ENCODE measurements at regions not wholly inside any gene's neighbourhood (a gene's known extent, or its start where the extent isn't known, plus 50 kb on each side); places are given as distances from the start of the nearest gene placed in this dataset.
"Not testable (repeated sequence)": the region's sequence is repeated elsewhere in the genome, so short reads cannot be mapped to it uniquely, and the experiment has no call there.

- Histone ChIP-seq H3K27me3 (ENCODE audit: control insufficient read depth in 2 of 2, insufficient read depth in 2 of 2, low read length in 2 of 2) (no peaks in the 10 kb centered on the region), H3K9ac (ENCODE audit: low read depth in 1 of 2, low read length in 2 of 2) (no peak overlapping the region), H3K9me3 (ENCODE audit: control insufficient read depth in 2 of 2, low read length in 2 of 2) (no peaks in the 10 kb centered on the region), H3K4me3 (ENCODE audit: low read length in 2 of 2) (no peak overlapping the region), H3K4me1 (ENCODE audit: control insufficient read depth in 2 of 2, insufficient read depth in 2 of 2, low read length in 2 of 2) (no peaks in the 10 kb centered on the region), H3K27ac (ENCODE audit: low read depth in 2 of 2, low read length in 2 of 2) (no peak overlapping the region), H3K36me3 (ENCODE audit: control insufficient read depth in 2 of 2, insufficient read depth in 2 of 2, low read length in 2 of 2) (no peaks in the 10 kb centered on the region)
Observed at GRCh38 chr12:127785986-127786590, 480.9 kb upstream of the TMEM132C start.

- Histone ChIP-seq H3K36me3 (ENCODE audit: control insufficient read depth in 2 of 2, insufficient read depth in 2 of 2, low read length in 2 of 2) (no peaks in the 10 kb centered on the region), H3K9me3 (ENCODE audit: control insufficient read depth in 2 of 2, low read length in 2 of 2) (no peaks in the 10 kb centered on the region), H3K9ac (ENCODE audit: low read depth in 1 of 2, low read length in 2 of 2) (no peak overlapping the region), H3K27ac (ENCODE audit: low read depth in 2 of 2, low read length in 2 of 2) (no peak overlapping the region), H3K27me3 (ENCODE audit: control insufficient read depth in 2 of 2, insufficient read depth in 2 of 2, low read length in 2 of 2) (no peaks in the 10 kb centered on the region), H3K4me1 (ENCODE audit: control insufficient read depth in 2 of 2, insufficient read depth in 2 of 2, low read length in 2 of 2) (no peaks in the 10 kb centered on the region), H3K4me3 (ENCODE audit: low read length in 2 of 2) (no peak overlapping the region)
Observed at GRCh38 chr12:127787544-127787943, 479.4 kb upstream of the TMEM132C start.

- Histone ChIP-seq H3K27ac (ENCODE audit: low read depth in 2 of 2, low read length in 2 of 2) (no peak overlapping the region), H3K4me1 (ENCODE audit: control insufficient read depth in 2 of 2, insufficient read depth in 2 of 2, low read length in 2 of 2) (no peaks in the 10 kb centered on the region), H3K4me3 (ENCODE audit: low read length in 2 of 2) (no peak overlapping the region), H3K9me3 (ENCODE audit: control insufficient read depth in 2 of 2, low read length in 2 of 2) (no peaks in the 10 kb centered on the region), H3K36me3 (ENCODE audit: control insufficient read depth in 2 of 2, insufficient read depth in 2 of 2, low read length in 2 of 2) (no peaks in the 10 kb centered on the region), H3K9ac (ENCODE audit: low read depth in 1 of 2, low read length in 2 of 2) (no peak overlapping the region), H3K27me3 (ENCODE audit: control insufficient read depth in 2 of 2, insufficient read depth in 2 of 2, low read length in 2 of 2) (no peaks in the 10 kb centered on the region)
Observed at GRCh38 chr12:127790376-127790775, 476.6 kb upstream of the TMEM132C start.

GRCh38 chr12:127791217-127791616, 475.8 kb upstream of the TMEM132C start:
- H3K4me1 ChIP-seq (ENCODE audit: control insufficient read depth in 2 of 2, insufficient read depth in 2 of 2, low read length in 2 of 2): no peaks in the 10 kb centered on the region
- H3K9ac ChIP-seq (ENCODE audit: low read depth in 1 of 2, low read length in 2 of 2): no peak overlapping the region
- no peaks in the 10 kb centered on the region for H3K9me3 ChIP-seq (ENCODE audit: control insufficient read depth in 2 of 2, low read length in 2 of 2)
- H3K27ac ChIP-seq (ENCODE audit: low read depth in 2 of 2, low read length in 2 of 2): no peak overlapping the region
- H3K4me3 ChIP-seq (ENCODE audit: low read length in 2 of 2): no peak overlapping the region
- H3K36me3 ChIP-seq (ENCODE audit: control insufficient read depth in 2 of 2, insufficient read depth in 2 of 2, low read length in 2 of 2): no peaks in the 10 kb centered on the region
- no peaks in the 10 kb centered on the region for H3K27me3 ChIP-seq (ENCODE audit: control insufficient read depth in 2 of 2, insufficient read depth in 2 of 2, low read length in 2 of 2)

- Histone ChIP-seq H3K4me3 (ENCODE audit: low read length in 2 of 2) (no peak overlapping the region), H3K27me3 (ENCODE audit: control insufficient read depth in 2 of 2, insufficient read depth in 2 of 2, low read length in 2 of 2) (no peaks in the 10 kb centered on the region), H3K27ac (ENCODE audit: low read depth in 2 of 2, low read length in 2 of 2) (no peak overlapping the region), H3K9ac (ENCODE audit: low read depth in 1 of 2, low read length in 2 of 2) (no peak overlapping the region), H3K4me1 (ENCODE audit: control insufficient read depth in 2 of 2, insufficient read depth in 2 of 2, low read length in 2 of 2) (no peaks in the 10 kb centered on the region), H3K9me3 (ENCODE audit: control insufficient read depth in 2 of 2, low read length in 2 of 2) (no peaks in the 10 kb centered on the region), H3K36me3 (ENCODE audit: control insufficient read depth in 2 of 2, insufficient read depth in 2 of 2, low read length in 2 of 2) (no peaks in the 10 kb centered on the region)
Observed at GRCh38 chr12:127797918-127798317, 469.1 kb upstream of the TMEM132C start.

GRCh38 chr12:127802271-127802670, 464.7 kb upstream of the TMEM132C start:
- Histone ChIP-seq H3K27me3 (ENCODE audit: control insufficient read depth in 2 of 2, insufficient read depth in 2 of 2, low read length in 2 of 2) (no peaks in the 10 kb centered on the region), H3K4me3 (ENCODE audit: low read length in 2 of 2) (no peak overlapping the region), H3K27ac (ENCODE audit: low read depth in 2 of 2, low read length in 2 of 2) (no peak overlapping the region), H3K9me3 (ENCODE audit: control insufficient read depth in 2 of 2, low read length in 2 of 2) (no peaks in the 10 kb centered on the region), H3K4me1 (ENCODE audit: control insufficient read depth in 2 of 2, insufficient read depth in 2 of 2, low read length in 2 of 2) (no peaks in the 10 kb centered on the region), H3K9ac (ENCODE audit: low read depth in 1 of 2, low read length in 2 of 2) (no peak overlapping the region), H3K36me3 (ENCODE audit: control insufficient read depth in 2 of 2, insufficient read depth in 2 of 2, low read length in 2 of 2) (no peaks in the 10 kb centered on the region)

GRCh38 chr12:127803545-127803944, 463.4 kb upstream of the TMEM132C start:
- no peak overlapping the region for H3K27ac ChIP-seq (ENCODE audit: low read depth in 2 of 2, low read length in 2 of 2)
- H3K9me3 ChIP-seq (ENCODE audit: control insufficient read depth in 2 of 2, low read length in 2 of 2): no peaks in the 10 kb centered on the region
- H3K36me3 ChIP-seq (ENCODE audit: control insufficient read depth in 2 of 2, insufficient read depth in 2 of 2, low read length in 2 of 2): no peaks in the 10 kb centered on the region
- no peaks in the 10 kb centered on the region for H3K27me3 ChIP-seq (ENCODE audit: control insufficient read depth in 2 of 2, insufficient read depth in 2 of 2, low read length in 2 of 2)
- no peak overlapping the region for H3K9ac ChIP-seq (ENCODE audit: low read depth in 1 of 2, low read length in 2 of 2)
- H3K4me1 ChIP-seq (ENCODE audit: control insufficient read depth in 2 of 2, insufficient read depth in 2 of 2, low read length in 2 of 2): no peaks in the 10 kb centered on the region
- H3K4me3 ChIP-seq (ENCODE audit: low read length in 2 of 2): no peak overlapping the region

- no peaks in the 10 kb centered on the region for H3K4me1 ChIP-seq (ENCODE audit: control insufficient read depth in 2 of 2, insufficient read depth in 2 of 2, low read length in 2 of 2)
- H3K36me3 ChIP-seq (ENCODE audit: control insufficient read depth in 2 of 2, insufficient read depth in 2 of 2, low read length in 2 of 2): no peaks in the 10 kb centered on the region
- no peaks in the 10 kb centered on the region for H3K27me3 ChIP-seq (ENCODE audit: control insufficient read depth in 2 of 2, insufficient read depth in 2 of 2, low read length in 2 of 2)
- H3K27ac ChIP-seq (ENCODE audit: low read depth in 2 of 2, low read length in 2 of 2): no peak overlapping the region
- no peak overlapping the region for H3K9ac ChIP-seq (ENCODE audit: low read depth in 1 of 2, low read length in 2 of 2)
- H3K9me3 ChIP-seq (ENCODE audit: control insufficient read depth in 2 of 2, low read length in 2 of 2): no peaks in the 10 kb centered on the region
- H3K4me3 ChIP-seq (ENCODE audit: low read length in 2 of 2): no peak overlapping the region
Observed at GRCh38 chr12:127809275-127809674, 457.7 kb upstream of the TMEM132C start.

- H3K9me3 ChIP-seq (ENCODE audit: control insufficient read depth in 2 of 2, low read length in 2 of 2): no peaks in the 10 kb centered on the region
- H3K27me3 ChIP-seq (ENCODE audit: control insufficient read depth in 2 of 2, insufficient read depth in 2 of 2, low read length in 2 of 2): no peaks in the 10 kb centered on the region
- H3K4me1 ChIP-seq (ENCODE audit: control insufficient read depth in 2 of 2, insufficient read depth in 2 of 2, low read length in 2 of 2): no peaks in the 10 kb centered on the region
- H3K4me3 ChIP-seq (ENCODE audit: low read length in 2 of 2): no peak overlapping the region
- H3K9ac ChIP-seq (ENCODE audit: low read depth in 1 of 2, low read length in 2 of 2): no peak overlapping the region
- H3K27ac ChIP-seq (ENCODE audit: low read depth in 2 of 2, low read length in 2 of 2): no peak overlapping the region
- no peaks in the 10 kb centered on the region for H3K36me3 ChIP-seq (ENCODE audit: control insufficient read depth in 2 of 2, insufficient read depth in 2 of 2, low read length in 2 of 2)
Observed at GRCh38 chr12:127810041-127810440, 456.9 kb upstream of the TMEM132C start.

GRCh38 chr12:127810459-127810858, 456.5 kb upstream of the TMEM132C start:
- not testable (repeated sequence) for H3K27me3 ChIP-seq (ENCODE audit: control insufficient read depth in 2 of 2, insufficient read depth in 2 of 2, low read length in 2 of 2); H3K27ac ChIP-seq (ENCODE audit: low read depth in 2 of 2, low read length in 2 of 2); H3K36me3 ChIP-seq (ENCODE audit: control insufficient read depth in 2 of 2, insufficient read depth in 2 of 2, low read length in 2 of 2); H3K4me1 ChIP-seq (ENCODE audit: control insufficient read depth in 2 of 2, insufficient read depth in 2 of 2, low read length in 2 of 2); H3K4me3 ChIP-seq (ENCODE audit: low read length in 2 of 2); H3K9ac ChIP-seq (ENCODE audit: low read depth in 1 of 2, low read length in 2 of 2); H3K9me3 ChIP-seq (ENCODE audit: control insufficient read depth in 2 of 2, low read length in 2 of 2)

- Histone ChIP-seq H3K9ac (ENCODE audit: low read depth in 1 of 2, low read length in 2 of 2) (no peak overlapping the region), H3K4me1 (ENCODE audit: control insufficient read depth in 2 of 2, insufficient read depth in 2 of 2, low read length in 2 of 2) (no peaks in the 10 kb centered on the region), H3K4me3 (ENCODE audit: low read length in 2 of 2) (no peak overlapping the region), H3K9me3 (ENCODE audit: control insufficient read depth in 2 of 2, low read length in 2 of 2) (no peaks in the 10 kb centered on the region), H3K27me3 (ENCODE audit: control insufficient read depth in 2 of 2, insufficient read depth in 2 of 2, low read length in 2 of 2) (no peaks in the 10 kb centered on the region), H3K36me3 (ENCODE audit: control insufficient read depth in 2 of 2, insufficient read depth in 2 of 2, low read length in 2 of 2) (no peaks in the 10 kb centered on the region), H3K27ac (ENCODE audit: low read depth in 2 of 2, low read length in 2 of 2) (no peak overlapping the region)
Observed at GRCh38 chr12:127811988-127812387, 455.0 kb upstream of the TMEM132C start.
